Caco-2 (cell line): ENCODE measurements at regions not wholly inside any gene's neighbourhood (a gene's known extent, or its start where the extent isn't known, plus 50 kb on each side); places are given as distances from the start of the nearest gene placed in this dataset.

Experiments
- BruUV-seq: library from RNA; stranded (reverse); fragments of 400-500 nt; replicated peaks from 2 replicates; lab custom pipeline; 2021; lab: Mats Ljungman, UMichigan
- CTCF ChIA-PET: fragments of 300-600 bp; sonication (Branson Sonifier 250); formaldehyde crosslinking; loops from one replicate; lab custom pipeline; 2022; ENCODE audit warnings: antibody characterized with exemption; lab: Charles Lee
- POLR2A ChIA-PET: fragments of 300-600 bp; sonication (Branson Sonifier 250); formaldehyde crosslinking; loops from one replicate; lab custom pipeline; 2022; ENCODE audit warnings: antibody characterized with exemption; lab: Charles Lee
- DNase-seq, 2 experiments: peaks; one replicate each; pipeline versions ENCODE4 v3.0.0 to v3.0.0-alpha.2; 2020 to 2022
- H3K27me3 ChIP-seq: replicated peaks from 2 replicates; pipeline ENCODE4 v1.6.0; 2011; ENCODE audit warnings: low read length; ENCODE audit not compliant: control insufficient read depth, insufficient read depth
- H3K36me3 ChIP-seq: 2 replicates; pipeline ENCODE4 v1.5.1; 2011; ENCODE audit warnings: low read length; ENCODE audit not compliant: control insufficient read depth, insufficient read depth
- H3K4me1 ChIP-seq: fragments of 250-450 bp; sonication (Bioruptor Pico); 2 replicates; pipeline ENCODE4 v1.5.1; 2020; ENCODE audit warnings: mild to moderate bottlenecking
- H3K4me3 ChIP-seq: 2 replicates; pipeline ENCODE4 v1.5.1; 2011; ENCODE audit warnings: low read depth, mild to moderate bottlenecking, control low read depth, low read length
- H3K9me3 ChIP-seq: fragments of 250-450 bp; sonication (Bioruptor Pico); 2 replicates; pipeline ENCODE4 v1.5.1; 2020; ENCODE audit warnings: mild to moderate bottlenecking, moderate library complexity
- H3K27ac Mint-ChIP-seq: one replicate; pipeline ENCODE4 v1.8.0; 2022; ENCODE audit warnings: mixed read lengths; ENCODE audit not compliant: unreplicated experiment
- H3K27me3 Mint-ChIP-seq: one replicate; pipeline ENCODE4 v1.8.0; 2022; ENCODE audit warnings: mixed read lengths; ENCODE audit not compliant: insufficient read depth, unreplicated experiment
- H3K36me3 Mint-ChIP-seq: one replicate; pipeline ENCODE4 v1.8.0; 2022; ENCODE audit warnings: mild to moderate bottlenecking, mixed read lengths; ENCODE audit not compliant: insufficient read depth, unreplicated experiment
- H3K4me1 Mint-ChIP-seq: one replicate; pipeline ENCODE4 v1.8.0; 2022; ENCODE audit warnings: low read depth, mixed read lengths; ENCODE audit not compliant: unreplicated experiment
- H3K4me3 Mint-ChIP-seq: one replicate; pipeline ENCODE4 v1.8.0; 2022; ENCODE audit warnings: mild to moderate bottlenecking, moderate library complexity, mixed read lengths; ENCODE audit not compliant: unreplicated experiment
- H3K9me3 Mint-ChIP-seq: one replicate; pipeline ENCODE4 v1.8.0; 2022; ENCODE audit warnings: mixed read lengths; ENCODE audit not compliant: unreplicated experiment
- CTCF ChIP-seq, 2 experiments: fragments of 200-600 bp in 1 of 2; IDR thresholded peaks; 1 replicate in 1 of 2; 2 replicates in 1 of 2; pipeline versions ENCODE4 v1.5.1 to v1.8.0; 2011 to 2022; ENCODE audit warnings: antibody characterized with exemption in 1 of 2, control low read depth in 1 of 2, inconsistent platforms in 1 of 2, low read depth in 1 of 2, low read length in 1 of 2, mild to moderate bottlenecking in 1 of 2, moderate library complexity in 1 of 2; ENCODE audit not compliant: insufficient read depth in 1 of 2, severe bottlenecking in 1 of 2, unreplicated experiment in 1 of 2
- intact Hi-C: fragments of 100-400 bp; cut with micrococcal nuclease; formaldehyde crosslinking; loops from one replicate; pipeline ENCODE4 v1.10.0; 2022; ENCODE audit not compliant: unreplicated experiment

GRCh38 chr12:102763061-102763460 is 154.0 kb downstream of the PAH start:
- no peak overlapping the region for H3K27ac Mint-ChIP-seq
- H3K4me3 Mint-ChIP-seq: no peak overlapping the region
- no TSS peak for BruUV-seq
- no peaks in the 10 kb centered on the region for H3K36me3 Mint-ChIP-seq
- Histone ChIP-seq H3K4me1 (no peaks in the 10 kb centered on the region), H3K9me3 (no peaks in the 10 kb centered on the region), H3K36me3 (no peaks in the 10 kb centered on the region), H3K4me3 (no peak overlapping the region), H3K27me3 (no peaks in the 10 kb centered on the region)
- no peaks in the 10 kb centered on the region for H3K9me3 Mint-ChIP-seq
- intact Hi-C loops: no loop called here
- ChIA-PET POLR2A (no interaction called here), CTCF (no interaction called here)
- no peak for DNase-seq
- no peak for TF ChIP-seq CTCF (IDR thresholded peaks at IDR 0.05; ENCODE audit: insufficient read depth in 1 of 2, low read depth in 1 of 2, low read length in 1 of 2, severe bottlenecking in 1 of 2, unreplicated experiment in 1 of 2)
- H3K27me3 Mint-ChIP-seq: peaks cover 5% of the 10 kb centered on the region
- H3K4me1 Mint-ChIP-seq: peaks cover 7% of the 10 kb centered on the region

- peaks cover 7% of the 10 kb centered on the region for H3K4me1 Mint-ChIP-seq
- H3K4me1 ChIP-seq: no peaks in the 10 kb centered on the region
- CTCF ChIA-PET: no interaction called here
- H3K4me3 Mint-ChIP-seq: no peak overlapping the region
- no peaks in the 10 kb centered on the region for H3K9me3 Mint-ChIP-seq
- no peaks in the 10 kb centered on the region for H3K36me3 ChIP-seq
- no peak overlapping the region for H3K4me3 ChIP-seq
- POLR2A ChIA-PET: no interaction called here
- no peaks in the 10 kb centered on the region for H3K27me3 ChIP-seq
- no peak overlapping the region for H3K27ac Mint-ChIP-seq
- intact Hi-C loops: no loop called here
- no peaks in the 10 kb centered on the region for H3K36me3 Mint-ChIP-seq
- TF ChIP-seq CTCF (IDR thresholded peaks at IDR 0.05; ENCODE audit: insufficient read depth in 1 of 2, low read depth in 1 of 2, low read length in 1 of 2, severe bottlenecking in 1 of 2, unreplicated experiment in 1 of 2): no peak
- H3K9me3 ChIP-seq: no peaks in the 10 kb centered on the region
- peaks cover 14% of the 10 kb centered on the region for H3K27me3 Mint-ChIP-seq
- no peak for DNase-seq
- no TSS peak for BruUV-seq
These were observed 156.7 kb downstream of the PAH start for GRCh38 chr12:102760322-102760721.

- no peak for TF ChIP-seq CTCF (IDR thresholded peaks at IDR 0.05; ENCODE audit: insufficient read depth in 1 of 2, low read depth in 1 of 2, low read length in 1 of 2, severe bottlenecking in 1 of 2, unreplicated experiment in 1 of 2)
- Histone ChIP-seq H3K9me3 (no peaks in the 10 kb centered on the region), H3K27me3 (no peaks in the 10 kb centered on the region), H3K4me1 (no peaks in the 10 kb centered on the region), H3K36me3 (no peaks in the 10 kb centered on the region), H3K4me3 (no peak overlapping the region)
- H3K9me3 Mint-ChIP-seq: no peaks in the 10 kb centered on the region
- POLR2A ChIA-PET: no interaction called here
- H3K27me3 Mint-ChIP-seq: peaks cover 14% of the 10 kb centered on the region
- intact Hi-C loops: no loop called here
- H3K4me3 Mint-ChIP-seq: no peak overlapping the region
- no TSS peak for BruUV-seq
- peaks cover 7% of the 10 kb centered on the region for H3K4me1 Mint-ChIP-seq
- CTCF ChIA-PET: no interaction called here
- DNase-seq: no peak
- no peak overlapping the region for H3K27ac Mint-ChIP-seq
- H3K36me3 Mint-ChIP-seq: no peaks in the 10 kb centered on the region
These were observed 157.6 kb downstream of the PAH start for GRCh38 chr12:102759466-102759865.
